Thyroid gland (tissue), 4 donors: ENCODE measurements at regions not wholly inside any gene's neighbourhood (a gene's known extent, or its start where the extent isn't known, plus 50 kb on each side); places are given as distances from the start of the nearest gene placed in this dataset.

Source experiments
- POLR2A ChIP-seq, 2 donors: fragments of 450-650 bp; IDR thresholded peaks; one replicate each; pipeline ENCODE4 v1.6.1; 2017; ENCODE audit warnings: antibody characterized with exemption in 2 of 2, mild to moderate bottlenecking in 2 of 2, moderate library complexity in 1 of 2
- TF ChIP-seq, protein P1 (sequence below), 6 experiments: fragments of 200-600 bp in 3 of 6; fragments of 450-650 bp in 3 of 6; sonication (generic) in 3 of 6; IDR thresholded peaks; one replicate each; pipeline ENCODE4 v1.5.1; 2016 to 2019; ENCODE audit warnings: antibody characterized with exemption in 6 of 6, mild to moderate bottlenecking in 2 of 6, inconsistent platforms in 1 of 6, moderate library complexity in 1 of 6

DNA sequence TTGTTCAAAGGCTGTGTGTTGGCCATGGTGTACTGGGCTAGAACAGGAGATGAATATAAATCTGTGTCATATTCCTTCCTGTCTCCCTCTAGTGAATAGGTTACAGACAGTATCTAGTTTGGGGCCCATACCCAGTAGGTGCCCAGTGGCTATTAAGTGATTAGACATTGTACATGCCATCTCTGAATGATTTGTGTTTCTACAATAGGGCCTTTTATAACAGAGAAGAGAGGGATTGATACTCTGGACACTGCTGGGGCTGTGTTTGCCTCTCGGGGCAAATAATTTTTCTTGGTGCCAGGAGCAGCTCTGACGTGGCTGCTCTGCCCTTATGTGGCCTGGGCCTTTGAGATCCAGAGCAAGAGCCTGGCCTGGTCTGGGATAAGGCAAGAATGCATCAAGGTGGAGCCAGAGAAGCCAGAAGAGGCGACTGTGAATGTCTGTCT, 403.1 kb downstream of the SPRY2 start:
- TF ChIP-seq, protein P1, sequence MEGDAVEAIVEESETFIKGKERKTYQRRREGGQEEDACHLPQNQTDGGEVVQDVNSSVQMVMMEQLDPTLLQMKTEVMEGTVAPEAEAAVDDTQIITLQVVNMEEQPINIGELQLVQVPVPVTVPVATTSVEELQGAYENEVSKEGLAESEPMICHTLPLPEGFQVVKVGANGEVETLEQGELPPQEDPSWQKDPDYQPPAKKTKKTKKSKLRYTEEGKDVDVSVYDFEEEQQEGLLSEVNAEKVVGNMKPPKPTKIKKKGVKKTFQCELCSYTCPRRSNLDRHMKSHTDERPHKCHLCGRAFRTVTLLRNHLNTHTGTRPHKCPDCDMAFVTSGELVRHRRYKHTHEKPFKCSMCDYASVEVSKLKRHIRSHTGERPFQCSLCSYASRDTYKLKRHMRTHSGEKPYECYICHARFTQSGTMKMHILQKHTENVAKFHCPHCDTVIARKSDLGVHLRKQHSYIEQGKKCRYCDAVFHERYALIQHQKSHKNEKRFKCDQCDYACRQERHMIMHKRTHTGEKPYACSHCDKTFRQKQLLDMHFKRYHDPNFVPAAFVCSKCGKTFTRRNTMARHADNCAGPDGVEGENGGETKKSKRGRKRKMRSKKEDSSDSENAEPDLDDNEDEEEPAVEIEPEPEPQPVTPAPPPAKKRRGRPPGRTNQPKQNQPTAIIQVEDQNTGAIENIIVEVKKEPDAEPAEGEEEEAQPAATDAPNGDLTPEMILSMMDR (IDR thresholded peaks at IDR 0.05), result no peak
- no peak for TF ChIP-seq POLR2A (IDR thresholded peaks at IDR 0.05)
